NB4 (cell line): ENCODE measurements at regions not wholly inside any gene's neighbourhood (a gene's known extent, or its start where the extent isn't known, plus 50 kb on each side); places are given as distances from the start of the nearest gene placed in this dataset.

ENCODE experiments used
- DNase-seq: peaks from one replicate; pipeline ENCODE4 v3.0.0; 2010; ENCODE audit warnings: low read depth
- H3K4me3 ChIP-seq: one replicate; pipeline ENCODE4 v1.5.1; 2011; ENCODE audit warnings: mild to moderate bottlenecking, low read depth, low read length, moderate library complexity
- MYC ChIP-seq: IDR thresholded peaks from 2 replicates; pipeline ENCODE4 v1.6.1; 2011; ENCODE audit warnings: low read depth, low read length
- POLR2A ChIP-seq: IDR thresholded peaks from 2 replicates; pipeline ENCODE4 v1.6.1; 2011; ENCODE audit warnings: mild to moderate bottlenecking; ENCODE audit not compliant: insufficient read length; ENCODE audit errors: extremely low read depth
- TF ChIP-seq, protein P1 (sequence below): IDR thresholded peaks from 2 replicates; pipeline ENCODE4 v1.6.1; 2011; ENCODE audit warnings: low read depth, low read length
- TF ChIP-seq, protein P2 (sequence below): IDR thresholded peaks from one replicate; pipeline ENCODE4 v1.5.1; 2012; ENCODE audit warnings: low read depth, low read length

DNA sequence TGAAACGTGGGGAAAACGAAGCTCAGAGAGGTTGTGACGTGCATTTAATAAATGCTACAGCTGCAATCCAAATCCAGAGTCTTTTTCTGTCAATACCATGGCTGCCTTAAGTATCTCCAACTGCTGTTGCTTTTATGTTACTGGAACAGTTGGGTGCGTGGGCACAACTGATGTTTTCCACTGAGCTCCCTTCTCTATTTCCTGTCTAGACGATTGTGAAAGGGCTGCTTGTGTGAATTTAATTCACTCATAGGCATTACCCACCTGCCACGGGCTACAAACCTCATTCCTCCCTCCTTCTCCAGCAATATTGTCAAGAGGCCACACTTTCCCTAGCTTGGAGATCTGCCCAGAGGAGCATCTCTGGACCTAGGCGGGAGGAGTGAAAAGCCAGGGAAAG lies 526.0 kb downstream of the MID1IP1 start:
- DNase-seq: peak; percentile 7
- TF ChIP-seq, protein P1, sequence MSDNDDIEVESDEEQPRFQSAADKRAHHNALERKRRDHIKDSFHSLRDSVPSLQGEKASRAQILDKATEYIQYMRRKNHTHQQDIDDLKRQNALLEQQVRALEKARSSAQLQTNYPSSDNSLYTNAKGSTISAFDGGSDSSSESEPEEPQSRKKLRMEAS: no peak
- TF ChIP-seq, protein P2, sequence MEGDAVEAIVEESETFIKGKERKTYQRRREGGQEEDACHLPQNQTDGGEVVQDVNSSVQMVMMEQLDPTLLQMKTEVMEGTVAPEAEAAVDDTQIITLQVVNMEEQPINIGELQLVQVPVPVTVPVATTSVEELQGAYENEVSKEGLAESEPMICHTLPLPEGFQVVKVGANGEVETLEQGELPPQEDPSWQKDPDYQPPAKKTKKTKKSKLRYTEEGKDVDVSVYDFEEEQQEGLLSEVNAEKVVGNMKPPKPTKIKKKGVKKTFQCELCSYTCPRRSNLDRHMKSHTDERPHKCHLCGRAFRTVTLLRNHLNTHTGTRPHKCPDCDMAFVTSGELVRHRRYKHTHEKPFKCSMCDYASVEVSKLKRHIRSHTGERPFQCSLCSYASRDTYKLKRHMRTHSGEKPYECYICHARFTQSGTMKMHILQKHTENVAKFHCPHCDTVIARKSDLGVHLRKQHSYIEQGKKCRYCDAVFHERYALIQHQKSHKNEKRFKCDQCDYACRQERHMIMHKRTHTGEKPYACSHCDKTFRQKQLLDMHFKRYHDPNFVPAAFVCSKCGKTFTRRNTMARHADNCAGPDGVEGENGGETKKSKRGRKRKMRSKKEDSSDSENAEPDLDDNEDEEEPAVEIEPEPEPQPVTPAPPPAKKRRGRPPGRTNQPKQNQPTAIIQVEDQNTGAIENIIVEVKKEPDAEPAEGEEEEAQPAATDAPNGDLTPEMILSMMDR: no peak
- TF ChIP-seq POLR2A (no peak), MYC (no peak)
- no peak overlapping the region for H3K4me3 ChIP-seq

DNA sequence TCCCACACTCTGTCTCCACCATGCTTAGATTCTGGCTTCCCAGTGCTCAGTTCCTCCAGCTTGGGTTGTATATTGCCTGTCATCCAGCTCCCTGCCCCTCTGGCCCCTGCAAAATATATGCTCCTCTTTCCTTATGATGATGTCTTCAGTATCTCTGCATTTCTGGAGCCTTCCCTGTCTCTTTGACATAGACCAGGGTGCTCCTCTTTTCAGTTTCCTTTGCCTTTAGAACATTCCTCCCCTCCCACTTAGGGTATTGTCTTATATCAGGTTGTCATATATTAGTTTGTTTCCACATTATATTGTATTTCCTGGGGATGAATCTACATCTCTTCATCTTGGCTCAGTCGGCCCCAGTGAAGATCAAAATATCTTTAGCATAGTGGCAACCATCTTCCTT lies 526.4 kb downstream of the MID1IP1 start:
- TF ChIP-seq, protein P1: no peak
- no peak for TF ChIP-seq POLR2A
- TF ChIP-seq, protein P2: no peak
- no peak for TF ChIP-seq MYC
- no peak overlapping the region for H3K4me3 ChIP-seq
- no peak for DNase-seq

DNA sequence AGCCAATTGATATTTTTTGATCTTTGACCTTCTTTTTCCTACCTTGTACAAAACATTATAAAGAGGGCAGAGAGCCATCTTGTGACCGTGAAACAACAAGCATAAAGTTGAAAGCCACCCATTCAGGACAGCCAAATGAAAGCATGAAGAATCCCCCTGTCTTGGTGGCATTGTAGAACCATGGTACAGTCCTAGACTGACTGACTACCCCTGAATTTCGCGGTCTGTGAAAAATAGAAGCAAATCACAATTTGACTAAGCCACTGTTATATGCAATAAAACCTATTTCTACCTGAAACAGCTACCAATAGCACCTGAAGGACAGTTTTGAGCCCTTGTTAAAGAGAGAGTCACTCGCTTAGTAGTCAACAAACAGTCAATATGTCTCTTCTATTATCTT lies 527.4 kb downstream of the MID1IP1 start:
- no peak for DNase-seq
- TF ChIP-seq, protein P1: no peak
- H3K4me3 ChIP-seq: no peak overlapping the region

DNA sequence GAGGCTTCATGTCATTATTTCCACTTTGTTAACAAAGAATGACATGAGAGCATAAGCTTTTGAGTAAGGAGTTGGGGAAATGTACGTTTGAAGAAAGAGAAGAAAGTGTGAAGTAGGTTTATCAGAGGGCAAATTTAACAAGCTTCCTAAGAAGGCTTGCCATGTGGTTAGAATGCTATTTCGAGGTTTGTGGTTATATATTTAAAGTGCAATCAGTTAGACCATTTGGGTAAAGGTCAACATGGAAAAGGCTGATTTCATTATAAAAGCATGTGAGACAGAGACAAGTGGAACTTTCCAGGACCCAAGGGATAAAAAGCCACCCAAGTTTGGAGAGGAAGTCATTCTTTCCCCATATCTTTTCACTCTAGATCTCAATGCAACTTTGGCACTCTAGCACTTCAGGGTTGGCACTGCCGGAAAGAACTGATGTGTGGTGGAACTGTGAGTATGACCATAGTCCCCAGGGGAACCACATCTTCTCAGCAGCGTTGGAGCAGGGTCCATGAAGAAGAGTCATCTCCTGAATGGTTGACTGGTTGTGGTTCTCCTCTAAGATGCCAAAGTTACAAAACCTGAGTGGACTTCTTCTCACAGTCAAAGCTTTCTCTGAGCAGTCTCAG lies 529.9 kb downstream of the MID1IP1 start:
- no peak for TF ChIP-seq POLR2A
- TF ChIP-seq, protein P2: no peak
- TF ChIP-seq, protein P1: no peak
- no peak overlapping the region for H3K4me3 ChIP-seq
- DNase-seq: peak; percentile 63

DNA sequence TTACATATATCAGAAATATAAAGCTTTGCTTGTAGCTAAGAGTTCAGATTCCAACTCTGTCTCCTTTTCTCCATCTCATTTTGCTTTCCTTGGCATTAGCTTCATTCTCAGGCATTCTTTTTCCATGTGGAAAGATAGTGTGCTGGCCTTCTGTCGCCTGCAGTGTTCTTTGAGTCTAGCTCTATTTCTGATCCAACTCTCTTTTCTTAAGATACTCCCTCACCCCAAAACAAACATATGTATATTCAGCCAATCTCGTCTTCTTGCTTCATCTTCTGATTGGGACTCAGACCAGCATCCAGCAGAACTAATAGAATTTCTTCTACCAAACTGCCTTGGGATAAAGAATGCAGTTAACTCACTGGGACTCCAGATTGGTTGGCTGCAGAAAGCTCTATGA lies 532.2 kb downstream of the MID1IP1 start:
- no peak overlapping the region for H3K4me3 ChIP-seq
- DNase-seq: no peak

DNA sequence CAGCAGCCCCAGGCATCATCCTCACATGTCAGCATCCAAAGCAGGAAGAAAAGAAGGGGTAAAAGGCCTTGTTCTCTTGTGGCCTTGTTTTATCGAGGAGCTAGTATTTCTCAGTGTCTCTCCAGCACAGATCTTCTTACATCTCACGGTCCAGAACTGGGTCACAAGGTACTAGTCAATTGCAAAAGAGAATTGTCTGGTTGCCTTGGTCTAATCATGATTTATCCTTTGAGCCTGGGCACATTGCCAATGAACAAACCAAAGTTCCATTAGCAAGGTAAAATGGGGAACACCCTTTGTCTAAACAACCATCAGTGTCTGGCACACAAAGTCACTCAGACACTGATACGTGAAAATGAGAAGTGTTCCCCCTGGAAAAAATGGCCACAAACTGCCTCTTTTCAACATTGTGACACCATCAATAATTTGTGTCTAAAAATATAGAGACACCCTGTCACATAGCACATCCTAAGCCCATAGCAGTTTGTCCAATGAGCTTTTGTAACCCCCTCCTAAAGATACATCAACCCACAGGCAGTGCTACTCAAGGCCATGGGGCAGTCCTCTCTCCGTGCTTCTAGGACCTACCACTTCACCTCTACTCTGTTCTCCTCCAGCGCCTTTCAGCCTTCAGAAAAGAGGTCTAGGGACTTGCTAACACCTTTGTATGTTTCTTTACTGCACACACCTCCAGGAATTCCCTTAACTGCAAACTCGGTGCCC lies 534.4 kb downstream of the MID1IP1 start:
- no peak overlapping the region for H3K4me3 ChIP-seq
- no peak for DNase-seq
- TF ChIP-seq, protein P2: no peak
- TF ChIP-seq POLR2A (no peak), MYC (no peak)
- TF ChIP-seq, protein P1: no peak

More for the DNA sequence above, 532.2 kb downstream of the MID1IP1 start:
- TF ChIP-seq, protein P1: no peak
- no peak for TF ChIP-seq MYC
